ENCODE measurements at regions not wholly inside any gene's neighbourhood (a gene's known extent, or its start where the extent isn't known, plus 50 kb on each side); places are given as distances from the start of the nearest gene placed in this dataset.

DNA sequence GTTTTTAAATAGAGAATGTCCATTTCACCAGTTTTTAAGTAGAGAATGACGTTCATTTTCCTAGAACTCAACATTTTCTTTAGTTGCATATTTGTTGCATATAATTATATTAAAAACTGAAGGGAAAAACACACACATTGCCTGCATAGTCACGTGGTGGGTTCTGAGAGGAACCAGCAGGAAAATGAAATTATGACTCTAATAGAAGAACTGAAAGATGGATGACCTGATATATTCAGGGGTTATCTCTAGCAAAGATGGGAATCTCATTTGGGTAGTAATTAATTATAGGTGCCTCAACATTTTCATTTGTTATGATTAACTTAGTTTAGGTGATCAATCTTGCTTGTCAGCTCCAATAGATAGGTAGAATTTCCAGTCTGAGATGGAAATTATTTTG, 288.3 kb downstream of the TRIB2 start:
- no peak for DNase-seq (ENCODE audit: low read depth)
- Histone ChIP-seq H3K27me3 (ENCODE audit: control insufficient read depth, insufficient read depth, low read length) (no peaks in the 10 kb centered on the region), H3K4me3 (ENCODE audit: low read depth, low read length) (no peak overlapping the region), H3K36me3 (ENCODE audit: control insufficient read depth, insufficient read depth, low read length) (no peaks in the 10 kb centered on the region)
- TF ChIP-seq, protein P1, sequence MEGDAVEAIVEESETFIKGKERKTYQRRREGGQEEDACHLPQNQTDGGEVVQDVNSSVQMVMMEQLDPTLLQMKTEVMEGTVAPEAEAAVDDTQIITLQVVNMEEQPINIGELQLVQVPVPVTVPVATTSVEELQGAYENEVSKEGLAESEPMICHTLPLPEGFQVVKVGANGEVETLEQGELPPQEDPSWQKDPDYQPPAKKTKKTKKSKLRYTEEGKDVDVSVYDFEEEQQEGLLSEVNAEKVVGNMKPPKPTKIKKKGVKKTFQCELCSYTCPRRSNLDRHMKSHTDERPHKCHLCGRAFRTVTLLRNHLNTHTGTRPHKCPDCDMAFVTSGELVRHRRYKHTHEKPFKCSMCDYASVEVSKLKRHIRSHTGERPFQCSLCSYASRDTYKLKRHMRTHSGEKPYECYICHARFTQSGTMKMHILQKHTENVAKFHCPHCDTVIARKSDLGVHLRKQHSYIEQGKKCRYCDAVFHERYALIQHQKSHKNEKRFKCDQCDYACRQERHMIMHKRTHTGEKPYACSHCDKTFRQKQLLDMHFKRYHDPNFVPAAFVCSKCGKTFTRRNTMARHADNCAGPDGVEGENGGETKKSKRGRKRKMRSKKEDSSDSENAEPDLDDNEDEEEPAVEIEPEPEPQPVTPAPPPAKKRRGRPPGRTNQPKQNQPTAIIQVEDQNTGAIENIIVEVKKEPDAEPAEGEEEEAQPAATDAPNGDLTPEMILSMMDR (IDR thresholded peaks at IDR 0.05; ENCODE audit: insufficient read depth, low read length, poor library complexity, severe bottlenecking) = no peak

- Histone ChIP-seq H3K27me3 (ENCODE audit: control insufficient read depth, insufficient read depth, low read length) (no peaks in the 10 kb centered on the region), H3K4me3 (ENCODE audit: low read depth, low read length) (no peak overlapping the region), H3K36me3 (ENCODE audit: control insufficient read depth, insufficient read depth, low read length) (no peaks in the 10 kb centered on the region)
- TF ChIP-seq, protein P1 (IDR thresholded peaks at IDR 0.05; ENCODE audit: insufficient read depth, low read length, poor library complexity, severe bottlenecking) = no peak
- DNase-seq (ENCODE audit: low read depth) = no peak
These were observed 289.1 kb downstream of the TRIB2 start for GRCh38 chr2:13005761-13006335.

DNA sequence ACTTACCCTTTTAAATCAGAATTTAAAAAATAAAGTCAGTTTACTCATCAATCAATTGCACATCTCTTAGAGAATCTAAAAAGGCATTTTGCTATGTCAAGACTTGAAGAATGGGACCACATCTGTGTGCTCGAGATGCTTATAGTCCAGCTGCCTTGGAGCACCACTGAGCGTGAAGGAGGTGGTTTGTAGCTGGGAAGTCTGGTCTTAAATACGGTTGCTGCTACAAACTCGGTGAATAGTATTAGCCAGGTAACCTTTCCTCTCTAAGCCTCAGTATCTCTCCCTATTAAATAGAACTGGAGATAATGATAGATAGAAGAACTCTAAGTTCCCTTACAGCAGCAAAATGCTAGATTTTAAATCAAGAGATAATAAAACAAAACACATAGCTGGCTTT, 289.7 kb downstream of the TRIB2 start:
- no peak for DNase-seq (ENCODE audit: low read depth)
- TF ChIP-seq, protein P1 (IDR thresholded peaks at IDR 0.05; ENCODE audit: insufficient read depth, low read length, poor library complexity, severe bottlenecking) = no peak
- no peaks in the 10 kb centered on the region for H3K27me3 ChIP-seq (ENCODE audit: control insufficient read depth, insufficient read depth, low read length)
- no peaks in the 10 kb centered on the region for H3K36me3 ChIP-seq (ENCODE audit: control insufficient read depth, insufficient read depth, low read length)
- H3K4me3 ChIP-seq (ENCODE audit: low read depth, low read length) = no peak overlapping the region

- TF ChIP-seq, protein P1 (IDR thresholded peaks at IDR 0.05; ENCODE audit: insufficient read depth, low read length, poor library complexity, severe bottlenecking) = peak; percentile 67
- no peaks in the 10 kb centered on the region for H3K36me3 ChIP-seq (ENCODE audit: control insufficient read depth, insufficient read depth, low read length)
- H3K4me3 ChIP-seq (ENCODE audit: low read depth, low read length) = no peak overlapping the region
- peak; percentile 10 for DNase-seq (ENCODE audit: low read depth)
- no peaks in the 10 kb centered on the region for H3K27me3 ChIP-seq (ENCODE audit: control insufficient read depth, insufficient read depth, low read length)
These were observed 290.3 kb downstream of the TRIB2 start for GRCh38 chr2:13006829-13007717.

- no peak for DNase-seq (ENCODE audit: low read depth)
- Histone ChIP-seq H3K4me3 (ENCODE audit: low read depth, low read length) (no peak overlapping the region), H3K36me3 (ENCODE audit: control insufficient read depth, insufficient read depth, low read length) (no peaks in the 10 kb centered on the region), H3K27me3 (ENCODE audit: control insufficient read depth, insufficient read depth, low read length) (no peaks in the 10 kb centered on the region)
- TF ChIP-seq, protein P1 (IDR thresholded peaks at IDR 0.05; ENCODE audit: insufficient read depth, low read length, poor library complexity, severe bottlenecking) = no peak
These were observed 292.4 kb downstream of the TRIB2 start for GRCh38 chr2:13009027-13009642.

All from kidney epithelial cell (primary cell).